ENCODE measurements at regions not wholly inside any gene's neighbourhood (a gene's known extent, or its start where the extent isn't known, plus 50 kb on each side); places are given as distances from the start of the nearest gene placed in this dataset.

GRCh38 chr10:121043124-121043849 is 192.1 kb downstream of the WDR11 start:
- Mint-ChIP-seq H3K27me3 (ENCODE audit: low read depth) (peaks cover 11% of the 10 kb centered on the region), H3K27ac (peak overlapping the region; percentile 52 to 63 (median 60)), H3K4me1 (peaks cover 12% of the 10 kb centered on the region), H3K36me3 (ENCODE audit: low read depth) (no peaks in the 10 kb centered on the region), H3K4me3 (no peak overlapping the region), H3K9me3 (no peaks in the 10 kb centered on the region)
- TF ChIP-seq CTCF (IDR thresholded peaks at IDR 0.05; ENCODE audit: unreplicated experiment in 3 of 3) = no peak

GRCh38 chr10:121048749-121049148 is 197.6 kb downstream of the WDR11 start:
- Mint-ChIP-seq H3K4me1 (peaks cover 10% of the 10 kb centered on the region), H3K9me3 (peaks cover 3% of the 10 kb centered on the region), H3K4me3 (no peak overlapping the region), H3K36me3 (ENCODE audit: low read depth) (no peaks in the 10 kb centered on the region), H3K27ac (peak overlapping the region in 1 of 3 experiments; percentile 79), H3K27me3 (ENCODE audit: low read depth) (no peaks in the 10 kb centered on the region)
- no peak for TF ChIP-seq CTCF (IDR thresholded peaks at IDR 0.05; ENCODE audit: unreplicated experiment in 3 of 3)

GRCh38 chr10:121049489-121049888 is 198.3 kb downstream of the WDR11 start:
- Mint-ChIP-seq H3K27ac (peak overlapping the region in 2 of 3 experiments; percentile 41 to 79), H3K9me3 (peaks cover 3% of the 10 kb centered on the region), H3K4me1 (peaks cover 9% of the 10 kb centered on the region), H3K36me3 (ENCODE audit: low read depth) (no peaks in the 10 kb centered on the region), H3K27me3 (ENCODE audit: low read depth) (no peaks in the 10 kb centered on the region), H3K4me3 (no peak overlapping the region)
- TF ChIP-seq CTCF (IDR thresholded peaks at IDR 0.05; ENCODE audit: unreplicated experiment in 3 of 3) = no peak

GRCh38 chr10:121049923-121050322 is 198.8 kb downstream of the WDR11 start:
- peaks cover 9% of the 10 kb centered on the region for H3K4me1 Mint-ChIP-seq
- H3K36me3 Mint-ChIP-seq (ENCODE audit: low read depth) = no peaks in the 10 kb centered on the region
- no peak for TF ChIP-seq CTCF (IDR thresholded peaks at IDR 0.05; ENCODE audit: unreplicated experiment in 3 of 3)
- no peak overlapping the region for H3K27ac Mint-ChIP-seq
- H3K9me3 Mint-ChIP-seq = peaks cover 3% of the 10 kb centered on the region
- H3K27me3 Mint-ChIP-seq (ENCODE audit: low read depth) = no peaks in the 10 kb centered on the region
- H3K4me3 Mint-ChIP-seq = no peak overlapping the region

- no peak for TF ChIP-seq CTCF (IDR thresholded peaks at IDR 0.05; ENCODE audit: unreplicated experiment in 3 of 3)
- no peak overlapping the region for H3K4me3 Mint-ChIP-seq
- peaks cover 9% of the 10 kb centered on the region for H3K4me1 Mint-ChIP-seq
- H3K27me3 Mint-ChIP-seq (ENCODE audit: low read depth) = no peaks in the 10 kb centered on the region
- H3K9me3 Mint-ChIP-seq = peaks cover 3% of the 10 kb centered on the region
- no peak overlapping the region for H3K27ac Mint-ChIP-seq
- H3K36me3 Mint-ChIP-seq (ENCODE audit: low read depth) = no peaks in the 10 kb centered on the region
These were observed 200.0 kb downstream of the WDR11 start for GRCh38 chr10:121051171-121051570.

- H3K4me1 Mint-ChIP-seq = peaks cover 9% of the 10 kb centered on the region
- H3K4me3 Mint-ChIP-seq = no peak overlapping the region
- peaks cover 3% of the 10 kb centered on the region for H3K9me3 Mint-ChIP-seq
- H3K27ac Mint-ChIP-seq = peak overlapping the region in 2 of 3 experiments; percentile 2 to 30
- H3K36me3 Mint-ChIP-seq (ENCODE audit: low read depth) = no peaks in the 10 kb centered on the region
- H3K27me3 Mint-ChIP-seq (ENCODE audit: low read depth) = no peaks in the 10 kb centered on the region
- no peak for TF ChIP-seq CTCF (IDR thresholded peaks at IDR 0.05; ENCODE audit: unreplicated experiment in 3 of 3)
These were observed 200.6 kb downstream of the WDR11 start for GRCh38 chr10:121051696-121052279.

Data from nephron (organoid).